A673 (cell line): ENCODE measurements at regions not wholly inside any gene's neighbourhood (a gene's known extent, or its start where the extent isn't known, plus 50 kb on each side); places are given as distances from the start of the nearest gene placed in this dataset.

Source experiments
- CTCF ChIP-seq: fragments of 300-800, 200-600 bp; sonication (generic); conservative IDR thresholded peaks from 2 replicates; pipeline ENCODE4 v1.5.1; 2017; ENCODE audit warnings: low read depth, mild to moderate bottlenecking, antibody characterized with exemption, low read length, moderate library complexity, mixed read lengths
- EZH2 ChIP-seq: fragments of 200-600 bp; sonication (generic); IDR thresholded peaks from 2 replicates; pipeline ENCODE4 v1.6.1; 2017; ENCODE audit warnings: borderline replicate concordance, low read depth, mild to moderate bottlenecking, mixed read lengths, antibody characterized with exemption, low read length; ENCODE audit not compliant: poor library complexity, severe bottlenecking

GRCh38 chr20:40037511-40037910 is 651.5 kb downstream of the MAFB start:
- TF ChIP-seq CTCF (no peak), EZH2 (no peak)
